Progenitor cell of endocrine pancreas (in vitro differentiated cells): ENCODE measurements at regions not wholly inside any gene's neighbourhood (a gene's known extent, or its start where the extent isn't known, plus 50 kb on each side); places are given as distances from the start of the nearest gene placed in this dataset.
A peak's percentile ranks its signal among the peaks of the same experiment; 100 is the strongest.

ENCODE experiments used
- DNase-seq: peaks from one replicate; pipeline ENCODE4 v3.0.0; 2021; ENCODE audit warnings: low spot score; ENCODE audit not compliant: unreplicated experiment
- H3K27ac Mint-ChIP-seq: 2 replicates; pipeline ENCODE4 v1.8.0; 2021; ENCODE audit warnings: mild to moderate bottlenecking, moderate library complexity, mixed read lengths
- H3K27me3 Mint-ChIP-seq: 2 replicates; pipeline ENCODE4 v1.8.0; 2021; ENCODE audit warnings: mixed read lengths
- H3K36me3 Mint-ChIP-seq: 2 replicates; pipeline ENCODE4 v1.8.0; 2022; ENCODE audit warnings: mixed read lengths; ENCODE audit not compliant: insufficient read depth
- H3K4me1 Mint-ChIP-seq: 2 replicates; pipeline ENCODE4 v1.8.0; 2021; ENCODE audit warnings: low read depth, mixed read lengths
- H3K4me3 Mint-ChIP-seq: 2 replicates; pipeline ENCODE4 v1.8.0; 2021; ENCODE audit warnings: low read depth, mild to moderate bottlenecking, moderate library complexity, mixed read lengths
- H3K9me3 Mint-ChIP-seq: 2 replicates; pipeline ENCODE4 v1.8.0; 2021; ENCODE audit warnings: low read depth, mixed read lengths
- CTCF ChIP-seq: fragments of 200-600 bp; sonication (generic); IDR thresholded peaks from one replicate; pipeline ENCODE4 v1.5.0; 2021; ENCODE audit warnings: antibody characterized with exemption, mild to moderate bottlenecking; ENCODE audit not compliant: unreplicated experiment

GRCh38 chrX:4322916-4323315 lies 609.5 kb upstream of the PRKX start:
- H3K27ac Mint-ChIP-seq: no peak overlapping the region
- DNase-seq: no peak
- no peak for TF ChIP-seq CTCF
- no peaks in the 10 kb centered on the region for H3K36me3 Mint-ChIP-seq
- peaks cover 8% of the 10 kb centered on the region for H3K4me1 Mint-ChIP-seq
- no peaks in the 10 kb centered on the region for H3K27me3 Mint-ChIP-seq
- peaks cover 3% of the 10 kb centered on the region for H3K9me3 Mint-ChIP-seq
- H3K4me3 Mint-ChIP-seq: no peak overlapping the region

- no peaks in the 10 kb centered on the region for H3K36me3 Mint-ChIP-seq
- no peak overlapping the region for H3K27ac Mint-ChIP-seq
- H3K4me1 Mint-ChIP-seq: peaks cover 15% of the 10 kb centered on the region
- H3K4me3 Mint-ChIP-seq: no peak overlapping the region
- H3K9me3 Mint-ChIP-seq: peaks cover 3% of the 10 kb centered on the region
- no peaks in the 10 kb centered on the region for H3K27me3 Mint-ChIP-seq
- no peak for TF ChIP-seq CTCF
- no peak for DNase-seq
Observed at GRCh38 chrX:4320436-4320947, 607.0 kb upstream of the PRKX start.

GRCh38 chrX:4315891-4316290 lies 602.4 kb upstream of the PRKX start:
- DNase-seq: no peak
- no peaks in the 10 kb centered on the region for H3K36me3 Mint-ChIP-seq
- TF ChIP-seq CTCF: no peak
- no peak overlapping the region for H3K4me3 Mint-ChIP-seq
- H3K27me3 Mint-ChIP-seq: no peaks in the 10 kb centered on the region
- peaks cover 15% of the 10 kb centered on the region for H3K4me1 Mint-ChIP-seq
- H3K27ac Mint-ChIP-seq: peak overlapping the region; percentile 54
- H3K9me3 Mint-ChIP-seq: no peaks in the 10 kb centered on the region

GRCh38 chrX:4314586-4314985 lies 601.1 kb upstream of the PRKX start:
- Mint-ChIP-seq H3K9me3 (no peaks in the 10 kb centered on the region), H3K27ac (no peak overlapping the region), H3K4me1 (peaks cover 6% of the 10 kb centered on the region), H3K27me3 (no peaks in the 10 kb centered on the region), H3K36me3 (no peaks in the 10 kb centered on the region), H3K4me3 (no peak overlapping the region)
- no peak for TF ChIP-seq CTCF
- DNase-seq: no peak

- TF ChIP-seq CTCF: peak; percentile 19
- H3K9me3 Mint-ChIP-seq: peaks cover under 1% of the 10 kb centered on the region
- H3K27me3 Mint-ChIP-seq: no peaks in the 10 kb centered on the region
- H3K4me1 Mint-ChIP-seq: no peaks in the 10 kb centered on the region
- no peak overlapping the region for H3K27ac Mint-ChIP-seq
- no peak for DNase-seq
- H3K4me3 Mint-ChIP-seq: no peak overlapping the region
- H3K36me3 Mint-ChIP-seq: no peaks in the 10 kb centered on the region
Observed at GRCh38 chrX:4277122-4277521, 563.7 kb upstream of the PRKX start.
